CD4-positive, alpha-beta T cell (primary cell): ENCODE measurements at regions not wholly inside any gene's neighbourhood (a gene's known extent, or its start where the extent isn't known, plus 50 kb on each side); places are given as distances from the start of the nearest gene placed in this dataset.

ENCODE experiments used
- ATAC-seq: fragments of 200-7000 bp; cut with Tn5 transposase; one replicate; pipeline ENCODE4 v1.10.0; 2022; ENCODE audit warnings: mild to moderate bottlenecking; ENCODE audit not compliant: poor library complexity
- CTCF ChIA-PET: fragments of 350-600 bp; sonication (Branson Sonifier 250); formaldehyde crosslinking; loops from one replicate; lab custom pipeline; 2021; ENCODE audit warnings: antibody characterized with exemption, inconsistent platforms; lab: Charles Lee
- POLR2A ChIA-PET: fragments of 350-600 bp; sonication (Branson Sonifier 250); formaldehyde crosslinking; loops from one replicate; lab custom pipeline; 2021; ENCODE audit warnings: antibody characterized with exemption, inconsistent platforms; lab: Charles Lee
- DNase-seq, 14 experiments: peaks; one replicate each; pipeline ENCODE4 v3.0.0-alpha.2; 2013 to 2020; ENCODE audit warnings: mixed read lengths in 2 of 14
- H3K27ac ChIP-seq, 2 donors: one replicate each; pipeline versions ENCODE4 v1.5.1 to v1.7.0; 2013; ENCODE audit warnings: low read length in 2 of 2, low read depth in 1 of 2, mild to moderate bottlenecking in 1 of 2
- H3K27me3 ChIP-seq, 2 experiments: 1 replicate in 1 of 2; 2 replicates in 1 of 2; pipeline versions ENCODE4 v1.6.1 to v1.7.0; 2013; ENCODE audit warnings: low read length in 2 of 2, control low read depth in 1 of 2, mild to moderate bottlenecking in 1 of 2, moderate library complexity in 1 of 2; ENCODE audit not compliant: insufficient read depth in 2 of 2, control insufficient read depth in 1 of 2
- H3K36me3 ChIP-seq: one replicate; pipeline ENCODE4 v1.6.1; 2013; ENCODE audit warnings: low read length, control low read depth; ENCODE audit not compliant: insufficient read depth
- H3K4me1 ChIP-seq: one replicate; pipeline ENCODE4 v1.6.1; 2013; ENCODE audit warnings: low read length, control low read depth; ENCODE audit not compliant: insufficient read depth
- H3K4me3 ChIP-seq: one replicate; pipeline ENCODE4 v1.5.1; 2013; ENCODE audit warnings: mild to moderate bottlenecking, low read length, moderate library complexity
- H3K9me3 ChIP-seq, 2 experiments: 1 replicate in 1 of 2; 2 replicates in 1 of 2; pipeline versions ENCODE4 v1.6.1 to v1.7.0; 2013; ENCODE audit warnings: low read length in 2 of 2, mild to moderate bottlenecking in 2 of 2, control low read depth in 1 of 2, moderate library complexity in 1 of 2; ENCODE audit not compliant: control insufficient read depth in 1 of 2, insufficient read depth in 1 of 2
- H3K27ac Mint-ChIP-seq: one replicate; pipeline ENCODE4 v1.8.0; 2020; ENCODE audit warnings: mixed read lengths
- H3K27me3 Mint-ChIP-seq: one replicate; pipeline ENCODE4 v1.8.0; 2021; ENCODE audit warnings: mixed read lengths
- H3K36me3 Mint-ChIP-seq: one replicate; pipeline ENCODE4 v1.8.0; 2021; ENCODE audit warnings: low read depth, mixed read lengths
- H3K4me1 Mint-ChIP-seq: one replicate; pipeline ENCODE4 v1.8.0; 2021; ENCODE audit warnings: low read depth, mixed read lengths
- H3K4me3 Mint-ChIP-seq: one replicate; pipeline ENCODE4 v1.8.0; 2020; ENCODE audit warnings: mild to moderate bottlenecking, mixed read lengths
- H3K9me3 Mint-ChIP-seq: one replicate; pipeline ENCODE4 v1.8.0; 2020; ENCODE audit warnings: mixed read lengths
- intact Hi-C, 2 experiments: fragments of 100-400 bp; cut with DNase I in 1 of 2; cut with micrococcal nuclease in 1 of 2; formaldehyde crosslinking; loops; one replicate each; pipeline versions ENCODE4 v1.15.1 to v1.9.0; 2023 to 2025; cut with DNase I, micrococcal nuclease
- TF ChIP-seq, protein P1 (sequence below): fragments of 200-600 bp; IDR thresholded peaks from one replicate; pipeline ENCODE4 v1.8.0; 2022; ENCODE audit warnings: antibody characterized with exemption, mild to moderate bottlenecking

DNA sequence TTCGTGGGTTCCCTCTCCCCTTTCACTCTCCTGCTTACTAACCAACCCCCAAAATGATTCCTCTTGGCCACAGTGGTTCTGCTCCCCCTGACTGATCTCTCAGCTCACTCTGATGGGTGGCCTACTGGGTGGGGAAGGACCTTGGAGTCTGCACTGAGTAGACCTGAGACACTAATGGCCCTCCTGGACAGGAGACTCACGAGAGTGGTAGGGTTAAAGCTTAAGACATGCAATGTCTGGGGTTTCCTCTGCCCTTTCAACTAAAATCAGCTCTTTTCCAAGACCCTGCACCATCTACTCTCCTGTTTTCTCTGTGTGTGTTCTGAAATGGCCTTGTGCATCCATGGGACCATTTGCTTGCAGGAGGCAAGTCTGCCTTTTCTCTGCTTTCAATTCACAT lies 631.4 kb downstream of the ACTR3B start:
- H3K36me3 Mint-ChIP-seq: no peaks in the 10 kb centered on the region

DNA sequence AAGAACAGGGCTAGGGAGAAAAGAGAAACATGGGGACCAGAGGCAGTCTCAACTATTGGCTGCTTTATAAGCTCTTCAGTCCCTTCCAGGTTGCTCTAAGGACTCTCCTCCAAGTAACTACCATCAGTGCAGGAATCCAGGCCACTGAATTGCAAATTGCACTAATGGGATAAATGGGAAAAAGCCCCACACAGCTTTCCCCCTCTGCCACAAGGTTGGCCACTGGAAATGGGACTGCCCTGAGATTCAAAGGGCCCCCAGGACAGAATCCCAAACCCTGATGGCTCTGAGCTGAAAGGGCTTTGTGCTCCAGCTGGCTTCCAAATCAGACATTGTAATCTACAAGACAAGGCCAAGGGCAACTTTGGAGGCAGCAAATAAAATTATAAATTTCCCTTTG lies 633.2 kb downstream of the ACTR3B start:
- Histone ChIP-seq H3K27ac (no peak overlapping the region), H3K4me1 (no peaks in the 10 kb centered on the region), H3K36me3 (no peaks in the 10 kb centered on the region), H3K9me3 (peaks cover 4 to 6% of the 10 kb centered on the region in 2 experiments), H3K27me3 (no peaks in the 10 kb centered on the region), H3K4me3 (no peak overlapping the region)
- no peaks in the 10 kb centered on the region for H3K36me3 Mint-ChIP-seq
- intact Hi-C loops: no loop called here
- no peak for DNase-seq
- H3K4me1 Mint-ChIP-seq: no peaks in the 10 kb centered on the region
- TF ChIP-seq, protein P1, sequence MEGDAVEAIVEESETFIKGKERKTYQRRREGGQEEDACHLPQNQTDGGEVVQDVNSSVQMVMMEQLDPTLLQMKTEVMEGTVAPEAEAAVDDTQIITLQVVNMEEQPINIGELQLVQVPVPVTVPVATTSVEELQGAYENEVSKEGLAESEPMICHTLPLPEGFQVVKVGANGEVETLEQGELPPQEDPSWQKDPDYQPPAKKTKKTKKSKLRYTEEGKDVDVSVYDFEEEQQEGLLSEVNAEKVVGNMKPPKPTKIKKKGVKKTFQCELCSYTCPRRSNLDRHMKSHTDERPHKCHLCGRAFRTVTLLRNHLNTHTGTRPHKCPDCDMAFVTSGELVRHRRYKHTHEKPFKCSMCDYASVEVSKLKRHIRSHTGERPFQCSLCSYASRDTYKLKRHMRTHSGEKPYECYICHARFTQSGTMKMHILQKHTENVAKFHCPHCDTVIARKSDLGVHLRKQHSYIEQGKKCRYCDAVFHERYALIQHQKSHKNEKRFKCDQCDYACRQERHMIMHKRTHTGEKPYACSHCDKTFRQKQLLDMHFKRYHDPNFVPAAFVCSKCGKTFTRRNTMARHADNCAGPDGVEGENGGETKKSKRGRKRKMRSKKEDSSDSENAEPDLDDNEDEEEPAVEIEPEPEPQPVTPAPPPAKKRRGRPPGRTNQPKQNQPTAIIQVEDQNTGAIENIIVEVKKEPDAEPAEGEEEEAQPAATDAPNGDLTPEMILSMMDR: no peak
- H3K27me3 Mint-ChIP-seq: no peaks in the 10 kb centered on the region
- no peak for ATAC-seq
- POLR2A ChIA-PET: no interaction called here
- H3K9me3 Mint-ChIP-seq: peaks cover 7% of the 10 kb centered on the region
- no peak overlapping the region for H3K4me3 Mint-ChIP-seq
- CTCF ChIA-PET: no interaction called here
- no peak overlapping the region for H3K27ac Mint-ChIP-seq

More for the DNA sequence above, 631.4 kb downstream of the ACTR3B start:
- Histone ChIP-seq H3K36me3 (no peaks in the 10 kb centered on the region), H3K27ac (no peak overlapping the region), H3K4me1 (no peaks in the 10 kb centered on the region), H3K9me3 (peaks cover 6 to 8% of the 10 kb centered on the region in 2 experiments), H3K4me3 (no peak overlapping the region), H3K27me3 (no peaks in the 10 kb centered on the region)
- ChIA-PET CTCF (no interaction called here), POLR2A (no interaction called here)
- Mint-ChIP-seq H3K27ac (no peak overlapping the region), H3K27me3 (no peaks in the 10 kb centered on the region), H3K4me3 (no peak overlapping the region), H3K9me3 (peaks cover 9% of the 10 kb centered on the region), H3K4me1 (no peaks in the 10 kb centered on the region)
- TF ChIP-seq, protein P1: no peak
- ATAC-seq: no peak
- intact Hi-C loops: no loop called here
- no peak for DNase-seq

DNA sequence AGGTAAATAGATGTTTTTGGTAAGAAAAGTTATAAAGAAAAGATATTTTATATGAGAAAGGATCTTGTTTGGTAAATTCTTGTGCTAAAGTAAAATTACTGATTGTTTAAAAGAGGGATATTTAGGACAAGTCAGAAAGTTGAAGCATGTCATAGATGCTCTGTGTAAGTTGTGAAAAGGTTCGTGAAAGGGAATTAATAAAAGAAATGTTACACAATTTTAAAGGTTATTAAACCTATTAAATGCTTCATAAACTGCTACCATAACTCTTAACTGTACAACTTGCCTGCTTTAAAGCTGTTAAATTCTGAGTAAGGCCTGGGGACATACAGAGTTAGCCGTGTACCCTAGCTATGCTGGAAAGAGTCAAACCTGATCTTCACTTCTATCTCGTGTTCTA lies 634.1 kb downstream of the ACTR3B start:
- no peak overlapping the region for H3K27ac ChIP-seq
- peaks cover 1 to 6% of the 10 kb centered on the region in 2 experiments for H3K9me3 ChIP-seq
- POLR2A ChIA-PET: no interaction called here
- CTCF ChIA-PET: no interaction called here
- DNase-seq (no peak), ATAC-seq (no peak)
- intact Hi-C loops: no loop called here
- no peak overlapping the region for H3K4me3 ChIP-seq
- no peaks in the 10 kb centered on the region for H3K4me1 ChIP-seq
- no peaks in the 10 kb centered on the region for H3K36me3 ChIP-seq
- no peaks in the 10 kb centered on the region for H3K36me3 Mint-ChIP-seq
- no peaks in the 10 kb centered on the region for H3K27me3 Mint-ChIP-seq
- peaks cover 4% of the 10 kb centered on the region for H3K9me3 Mint-ChIP-seq
- H3K4me3 Mint-ChIP-seq: no peak overlapping the region
- TF ChIP-seq, protein P1: no peak
- H3K27me3 ChIP-seq: no peaks in the 10 kb centered on the region
- no peaks in the 10 kb centered on the region for H3K4me1 Mint-ChIP-seq
- H3K27ac Mint-ChIP-seq: no peak overlapping the region
